ENCODE measurements at regions not wholly inside any gene's neighbourhood (a gene's known extent, or its start where the extent isn't known, plus 50 kb on each side); places are given as distances from the start of the nearest gene placed in this dataset.
"Not testable (repeated sequence)": the region's sequence is repeated elsewhere in the genome, so short reads cannot be mapped to it uniquely, and the experiment has no call there.

- DNase-seq: no peak
Observed at GRCh38 chr7:119737390-119737789, 535.6 kb upstream of the KCND2 start.

- DNase-seq: not testable (repeated sequence)
Observed at GRCh38 chr7:119745280-119745679, 527.7 kb upstream of the KCND2 start.

GRCh38 chr7:119748251-119748860, 524.6 kb upstream of the KCND2 start:
- no peak for DNase-seq

- no peak for DNase-seq
Observed at GRCh38 chr7:119748991-119749390, 524.0 kb upstream of the KCND2 start.

GRCh38 chr7:119756687-119757086, 516.3 kb upstream of the KCND2 start:
- no peak for DNase-seq

GRCh38 chr7:119758254-119758653, 514.7 kb upstream of the KCND2 start:
- DNase-seq: no peak

GRCh38 chr7:119761776-119762175, 511.2 kb upstream of the KCND2 start:
- no peak for DNase-seq

GRCh38 chr7:119782286-119782685, 490.7 kb upstream of the KCND2 start:
- DNase-seq: no peak

GRCh38 chr7:119783799-119784198, 489.2 kb upstream of the KCND2 start:
- DNase-seq: no peak

- DNase-seq: no peak
Observed at GRCh38 chr7:119802147-119802546, 470.8 kb upstream of the KCND2 start.

GRCh38 chr7:119825091-119825655, 447.8 kb upstream of the KCND2 start:
- no peak for DNase-seq

- no peak for DNase-seq
Observed at GRCh38 chr7:119826547-119826946, 446.4 kb upstream of the KCND2 start.

- no peak for DNase-seq
Observed at GRCh38 chr7:119838444-119838843, 434.5 kb upstream of the KCND2 start.

GRCh38 chr7:119842337-119842736, 430.6 kb upstream of the KCND2 start:
- no peak for DNase-seq

- DNase-seq: no peak
Observed at GRCh38 chr7:119842786-119843185, 430.2 kb upstream of the KCND2 start.

GRCh38 chr7:119861385-119861784, 411.6 kb upstream of the KCND2 start:
- no peak for DNase-seq

GRCh38 chr7:119868387-119868786, 404.6 kb upstream of the KCND2 start:
- no peak for DNase-seq

- no peak for DNase-seq
Observed at GRCh38 chr7:119879835-119880234, 393.1 kb upstream of the KCND2 start.

- DNase-seq: no peak
Observed at GRCh38 chr7:119886007-119886406, 387.0 kb upstream of the KCND2 start.

GRCh38 chr7:119886525-119886924, 386.4 kb upstream of the KCND2 start:
- DNase-seq: not testable (repeated sequence)

- no peak for DNase-seq
Observed at GRCh38 chr7:119888251-119888650, 384.7 kb upstream of the KCND2 start.

GRCh38 chr7:119890631-119891030, 382.3 kb upstream of the KCND2 start:
- DNase-seq: no peak

- DNase-seq: no peak
Observed at GRCh38 chr7:119895320-119895719, 377.7 kb upstream of the KCND2 start.

- DNase-seq: no peak
Observed at GRCh38 chr7:119896386-119896785, 376.6 kb upstream of the KCND2 start.
